HL-60 (cell line): ENCODE measurements at regions not wholly inside any gene's neighbourhood (a gene's known extent, or its start where the extent isn't known, plus 50 kb on each side); places are given as distances from the start of the nearest gene placed in this dataset.

Experiments used
- DNase-seq, 2 experiments: peaks; one replicate each; pipeline ENCODE4 v3.0.0-alpha.2; 2010 to 2020; ENCODE audit warnings: low read depth in 1 of 2, low spot score in 1 of 2
- H3K27ac ChIP-seq: fragments of 250-450 bp; sonication (Bioruptor Pico); replicated peaks from 2 replicates; pipeline ENCODE4 v1.5.1; 2020; ENCODE audit warnings: mild to moderate bottlenecking, moderate library complexity
- H3K27me3 ChIP-seq: fragments of 250-450 bp; sonication (Bioruptor Pico); 2 replicates; pipeline ENCODE4 v1.5.1; 2021; ENCODE audit warnings: mild to moderate bottlenecking, moderate library complexity; ENCODE audit not compliant: insufficient read depth, poor library complexity, severe bottlenecking
- H3K4me3 ChIP-seq: replicated peaks from 2 replicates; pipeline ENCODE4 v1.5.1; 2011; ENCODE audit warnings: mild to moderate bottlenecking, control low read depth, low read length; ENCODE audit not compliant: insufficient read depth
- GABPA ChIP-seq: IDR thresholded peaks from 2 replicates; pipeline ENCODE4 v1.6.1; 2012; ENCODE audit warnings: low read depth
- POLR2AphosphoS5 ChIP-seq: IDR thresholded peaks from 2 replicates; pipeline ENCODE4 v1.6.1; 2012; ENCODE audit warnings: low read depth
- SPI1 ChIP-seq: IDR thresholded peaks from 2 replicates; pipeline ENCODE4 v1.6.1; 2012; ENCODE audit warnings: low read depth, mild to moderate bottlenecking, borderline replicate concordance
- TF ChIP-seq, protein P1 (sequence below): IDR thresholded peaks from one replicate; pipeline ENCODE4 v1.5.1; 2011; ENCODE audit warnings: low read length, control low read depth, inconsistent platforms; ENCODE audit not compliant: insufficient read depth
- TF ChIP-seq, protein P2 (sequence below): IDR thresholded peaks from 2 replicates; pipeline ENCODE4 v1.6.1; 2012; ENCODE audit warnings: low read depth; ENCODE audit not compliant: insufficient replicate concordance

DNA sequence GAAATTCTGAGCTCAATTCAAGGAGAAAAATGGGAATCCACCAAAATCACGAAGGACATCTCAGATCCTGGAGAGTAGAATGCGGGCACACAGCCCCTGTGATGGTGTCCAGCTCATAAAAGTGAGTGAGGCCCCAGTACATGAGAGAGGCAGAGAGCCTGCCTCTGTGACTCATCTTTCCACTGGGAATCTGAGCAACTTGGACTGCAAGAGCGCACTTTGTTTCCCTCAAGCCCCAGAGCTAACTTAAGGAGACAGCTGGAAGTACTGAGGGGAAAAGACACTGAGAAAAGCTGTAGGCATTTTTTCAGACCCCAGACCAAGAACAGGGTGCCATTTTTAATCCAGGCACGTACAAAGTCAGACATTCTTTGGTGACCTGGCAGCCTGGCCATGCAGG lies 273.7 kb downstream of the C11orf87 start:
- H3K27ac ChIP-seq, result no peak overlapping the region
- TF ChIP-seq, protein P1, sequence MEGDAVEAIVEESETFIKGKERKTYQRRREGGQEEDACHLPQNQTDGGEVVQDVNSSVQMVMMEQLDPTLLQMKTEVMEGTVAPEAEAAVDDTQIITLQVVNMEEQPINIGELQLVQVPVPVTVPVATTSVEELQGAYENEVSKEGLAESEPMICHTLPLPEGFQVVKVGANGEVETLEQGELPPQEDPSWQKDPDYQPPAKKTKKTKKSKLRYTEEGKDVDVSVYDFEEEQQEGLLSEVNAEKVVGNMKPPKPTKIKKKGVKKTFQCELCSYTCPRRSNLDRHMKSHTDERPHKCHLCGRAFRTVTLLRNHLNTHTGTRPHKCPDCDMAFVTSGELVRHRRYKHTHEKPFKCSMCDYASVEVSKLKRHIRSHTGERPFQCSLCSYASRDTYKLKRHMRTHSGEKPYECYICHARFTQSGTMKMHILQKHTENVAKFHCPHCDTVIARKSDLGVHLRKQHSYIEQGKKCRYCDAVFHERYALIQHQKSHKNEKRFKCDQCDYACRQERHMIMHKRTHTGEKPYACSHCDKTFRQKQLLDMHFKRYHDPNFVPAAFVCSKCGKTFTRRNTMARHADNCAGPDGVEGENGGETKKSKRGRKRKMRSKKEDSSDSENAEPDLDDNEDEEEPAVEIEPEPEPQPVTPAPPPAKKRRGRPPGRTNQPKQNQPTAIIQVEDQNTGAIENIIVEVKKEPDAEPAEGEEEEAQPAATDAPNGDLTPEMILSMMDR, result no peak
- no peak for TF ChIP-seq POLR2AphosphoS5
- no peak for TF ChIP-seq GABPA
- TF ChIP-seq, protein P2, sequence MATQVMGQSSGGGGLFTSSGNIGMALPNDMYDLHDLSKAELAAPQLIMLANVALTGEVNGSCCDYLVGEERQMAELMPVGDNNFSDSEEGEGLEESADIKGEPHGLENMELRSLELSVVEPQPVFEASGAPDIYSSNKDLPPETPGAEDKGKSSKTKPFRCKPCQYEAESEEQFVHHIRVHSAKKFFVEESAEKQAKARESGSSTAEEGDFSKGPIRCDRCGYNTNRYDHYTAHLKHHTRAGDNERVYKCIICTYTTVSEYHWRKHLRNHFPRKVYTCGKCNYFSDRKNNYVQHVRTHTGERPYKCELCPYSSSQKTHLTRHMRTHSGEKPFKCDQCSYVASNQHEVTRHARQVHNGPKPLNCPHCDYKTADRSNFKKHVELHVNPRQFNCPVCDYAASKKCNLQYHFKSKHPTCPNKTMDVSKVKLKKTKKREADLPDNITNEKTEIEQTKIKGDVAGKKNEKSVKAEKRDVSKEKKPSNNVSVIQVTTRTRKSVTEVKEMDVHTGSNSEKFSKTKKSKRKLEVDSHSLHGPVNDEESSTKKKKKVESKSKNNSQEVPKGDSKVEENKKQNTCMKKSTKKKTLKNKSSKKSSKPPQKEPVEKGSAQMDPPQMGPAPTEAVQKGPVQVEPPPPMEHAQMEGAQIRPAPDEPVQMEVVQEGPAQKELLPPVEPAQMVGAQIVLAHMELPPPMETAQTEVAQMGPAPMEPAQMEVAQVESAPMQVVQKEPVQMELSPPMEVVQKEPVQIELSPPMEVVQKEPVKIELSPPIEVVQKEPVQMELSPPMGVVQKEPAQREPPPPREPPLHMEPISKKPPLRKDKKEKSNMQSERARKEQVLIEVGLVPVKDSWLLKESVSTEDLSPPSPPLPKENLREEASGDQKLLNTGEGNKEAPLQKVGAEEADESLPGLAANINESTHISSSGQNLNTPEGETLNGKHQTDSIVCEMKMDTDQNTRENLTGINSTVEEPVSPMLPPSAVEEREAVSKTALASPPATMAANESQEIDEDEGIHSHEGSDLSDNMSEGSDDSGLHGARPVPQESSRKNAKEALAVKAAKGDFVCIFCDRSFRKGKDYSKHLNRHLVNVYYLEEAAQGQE, result no peak
- no peak for TF ChIP-seq SPI1
- no peak overlapping the region for H3K4me3 ChIP-seq
- H3K27me3 ChIP-seq, result no peaks in the 10 kb centered on the region
- no peak for DNase-seq

- Histone ChIP-seq H3K4me3 (no peak overlapping the region), H3K27me3 (no peaks in the 10 kb centered on the region), H3K27ac (no peak overlapping the region)
- TF ChIP-seq POLR2AphosphoS5, result no peak
- TF ChIP-seq GABPA, result no peak
- TF ChIP-seq, protein P1, result no peak
- TF ChIP-seq, protein P2, result no peak
- no peak for TF ChIP-seq SPI1
- DNase-seq, result no peak
Measured at GRCh38 chr11:109696191-109696897, 274.4 kb downstream of the C11orf87 start.

DNA sequence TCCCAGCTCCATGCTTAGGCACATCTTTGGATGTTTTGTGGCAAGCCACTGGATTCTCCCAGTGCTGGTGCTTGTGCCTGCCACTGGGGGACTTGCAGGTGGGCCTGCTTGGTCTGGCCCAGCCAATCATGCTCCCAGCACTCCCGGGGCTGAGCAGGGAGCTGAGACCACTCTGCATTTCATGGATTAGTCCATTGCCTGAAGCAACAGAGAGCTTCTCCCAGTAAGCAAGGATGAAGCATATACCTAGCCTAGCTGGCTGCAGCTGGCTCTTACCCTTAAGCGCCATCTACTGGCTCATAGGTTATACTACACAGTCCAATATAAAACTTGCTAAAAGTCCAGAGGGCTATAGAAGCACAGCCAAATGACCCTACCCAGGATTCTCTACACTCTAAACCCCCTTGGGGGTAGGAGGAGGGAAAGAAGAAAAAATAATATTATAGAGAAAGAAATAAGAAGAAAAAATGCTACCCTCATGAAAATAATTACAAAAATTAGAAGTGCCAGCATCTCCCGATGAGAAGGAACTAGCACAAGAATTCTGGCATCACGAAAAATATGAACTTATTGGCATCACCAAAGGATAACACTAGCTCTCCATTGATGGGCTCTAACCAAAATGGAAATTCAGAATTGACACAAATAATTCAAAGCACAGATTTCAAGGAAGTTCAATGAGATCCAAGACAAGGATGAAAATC lies 275.3 kb downstream of the C11orf87 start:
- peak in 1 of 2 experiments; percentile 40 for DNase-seq
- Histone ChIP-seq H3K27ac (no peak overlapping the region), H3K27me3 (no peaks in the 10 kb centered on the region), H3K4me3 (no peak overlapping the region)
- TF ChIP-seq SPI1 (no peak), POLR2AphosphoS5 (no peak)
- TF ChIP-seq, protein P1, result peak; percentile 68

- H3K27ac ChIP-seq, result no peak overlapping the region
- TF ChIP-seq GABPA, result no peak
- TF ChIP-seq, protein P2, result no peak
- TF ChIP-seq, protein P1, result no peak
- TF ChIP-seq POLR2AphosphoS5, result no peak
- no peak for TF ChIP-seq SPI1
- H3K27me3 ChIP-seq, result no peaks in the 10 kb centered on the region
- DNase-seq, result no peak
- no peak overlapping the region for H3K4me3 ChIP-seq
Measured at GRCh38 chr11:109698237-109698636, 276.2 kb downstream of the C11orf87 start.
